ENCODE measurements at regions not wholly inside any gene's neighbourhood (a gene's known extent, or its start where the extent isn't known, plus 50 kb on each side); places are given as distances from the start of the nearest gene placed in this dataset.
A peak's percentile ranks its signal among the peaks of the same experiment; 100 is the strongest.

GRCh38 chr12:114815026-114815795 is 131.2 kb upstream of the TBX3 start:
- H3K4me3 ChIP-seq = no peak overlapping the region
- no peak for TF ChIP-seq CTCF (IDR thresholded peaks at IDR 0.05; ENCODE audit: control extremely low read depth, extremely low read depth)
- H3K9ac ChIP-seq (ENCODE audit: insufficient read depth in 1 of 2, low read length in 2 of 2) = no peak overlapping the region
- no peak overlapping the region for H3K27ac ChIP-seq (ENCODE audit: low read depth in 1 of 2, low read length in 1 of 2)
- ATAC-seq (ENCODE audit: insufficient read depth, low FRiP score) = no peak
- H3K4me1 ChIP-seq (ENCODE audit: control insufficient read depth in 5 of 5, insufficient read depth in 5 of 5, low read length in 5 of 5) = peaks cover 0 to 13% (median 0%) of the 10 kb centered on the region in 5 donors
- no peaks in the 10 kb centered on the region for H3K9me3 ChIP-seq (ENCODE audit: control insufficient read depth in 4 of 4, insufficient read depth in 3 of 4, low read length in 3 of 4)
- H3K36me3 ChIP-seq (ENCODE audit: control insufficient read depth in 4 of 4, insufficient read depth in 4 of 4, low read length in 4 of 4) = no peaks in the 10 kb centered on the region
- WGBS, 2 donors = 88 to 90% methylated on average over 10 of the region's 10 CpGs
- no peak for DNase-seq
- H3K27me3 ChIP-seq (ENCODE audit: control insufficient read depth in 3 of 3, insufficient read depth in 3 of 3, low read length in 2 of 3) = no peaks in the 10 kb centered on the region

- Histone ChIP-seq H3K27ac (ENCODE audit: low read depth in 1 of 2, low read length in 1 of 2) (peak overlapping the region in 1 of 2 donors; percentile 59), H3K9ac (ENCODE audit: insufficient read depth in 1 of 2, low read length in 2 of 2) (peak overlapping the region in 1 of 2 donors; percentile 14), H3K9me3 (ENCODE audit: control insufficient read depth in 4 of 4, insufficient read depth in 3 of 4, low read length in 3 of 4) (no peaks in the 10 kb centered on the region), H3K4me3 (no peak overlapping the region), H3K36me3 (ENCODE audit: control insufficient read depth in 4 of 4, insufficient read depth in 4 of 4, low read length in 4 of 4) (no peaks in the 10 kb centered on the region), H3K4me1 (ENCODE audit: control insufficient read depth in 5 of 5, insufficient read depth in 5 of 5, low read length in 5 of 5) (peaks cover 0 to 13% (median 0%) of the 10 kb centered on the region in 5 donors), H3K27me3 (ENCODE audit: control insufficient read depth in 3 of 3, insufficient read depth in 3 of 3, low read length in 2 of 3) (no peaks in the 10 kb centered on the region)
- TF ChIP-seq CTCF (IDR thresholded peaks at IDR 0.05; ENCODE audit: control extremely low read depth, extremely low read depth) = no peak
- peak; percentile 71 to 89 (median 86) for DNase-seq
- WGBS, 2 donors = 13 to 16% methylated on average over 19 of the region's 19 CpGs
- ATAC-seq (ENCODE audit: insufficient read depth, low FRiP score) = peak; percentile 34
Measured at GRCh38 chr12:114812858-114813761, 129.1 kb upstream of the TBX3 start.

GRCh38 chr12:114812384-114812783 is 128.4 kb upstream of the TBX3 start:
- Histone ChIP-seq H3K9me3 (ENCODE audit: control insufficient read depth in 4 of 4, insufficient read depth in 3 of 4, low read length in 3 of 4) (no peaks in the 10 kb centered on the region), H3K4me3 (no peak overlapping the region), H3K9ac (ENCODE audit: insufficient read depth in 1 of 2, low read length in 2 of 2) (peak overlapping the region in 1 of 2 donors; percentile 14), H3K27me3 (ENCODE audit: control insufficient read depth in 3 of 3, insufficient read depth in 3 of 3, low read length in 2 of 3) (no peaks in the 10 kb centered on the region), H3K27ac (ENCODE audit: low read depth in 1 of 2, low read length in 1 of 2) (peak overlapping the region in 1 of 2 donors; percentile 59), H3K36me3 (ENCODE audit: control insufficient read depth in 4 of 4, insufficient read depth in 4 of 4, low read length in 4 of 4) (no peaks in the 10 kb centered on the region), H3K4me1 (ENCODE audit: control insufficient read depth in 5 of 5, insufficient read depth in 5 of 5, low read length in 5 of 5) (peaks cover 0 to 13% (median 0%) of the 10 kb centered on the region in 5 donors)
- DNase-seq = no peak
- WGBS, 2 donors = 79 to 96% methylated on average over 4 of the region's 4 CpGs
- no peak for TF ChIP-seq CTCF (IDR thresholded peaks at IDR 0.05; ENCODE audit: control extremely low read depth, extremely low read depth)
- no peak for ATAC-seq (ENCODE audit: insufficient read depth, low FRiP score)
